ENCODE measurements at regions not wholly inside any gene's neighbourhood (a gene's known extent, or its start where the extent isn't known, plus 50 kb on each side); places are given as distances from the start of the nearest gene placed in this dataset.

- TF ChIP-seq CTCF (conservative IDR thresholded peaks at IDR 0.05), result no peak
- no peak for TF ChIP-seq ZFX (IDR thresholded peaks at IDR 0.05)
Observed at GRCh38 chr2:144102386-144102785, 417.5 kb downstream of the ZEB2 start.

Measured in C4-2B (cell line).